ENCODE measurements at regions not wholly inside any gene's neighbourhood (a gene's known extent, or its start where the extent isn't known, plus 50 kb on each side); places are given as distances from the start of the nearest gene placed in this dataset.
"Not testable (repeated sequence)": the region's sequence is repeated elsewhere in the genome, so short reads cannot be mapped to it uniquely, and the experiment has no call there.

DNA sequence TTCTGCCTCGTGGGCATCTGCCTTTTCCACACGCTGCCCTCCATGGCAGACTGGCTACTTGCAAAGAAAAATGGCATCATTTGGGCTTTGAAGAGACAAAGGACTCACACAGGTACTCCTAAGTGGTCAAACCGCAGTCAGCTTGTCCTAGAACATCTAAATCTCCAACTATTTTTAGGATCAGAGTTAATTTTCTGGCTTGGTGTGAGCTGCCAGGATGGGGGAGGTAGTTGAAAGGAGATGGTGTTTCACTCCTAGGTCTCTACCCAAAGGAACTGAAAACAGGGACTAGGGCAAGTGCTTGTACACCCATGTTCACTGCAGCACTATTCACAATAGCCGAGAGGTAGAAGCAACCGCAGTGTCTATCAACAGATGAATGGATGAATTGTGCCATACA is 107.9 kb upstream of the ATL2 start:
- DNase-seq (ENCODE audit: low read depth in 3 of 3, low spot score in 2 of 3): no peak

GRCh38 chr2:38483776-38484501 is 106.9 kb upstream of the ATL2 start:
- no peak for DNase-seq (ENCODE audit: low read depth in 3 of 3, low spot score in 2 of 3)

- not testable (repeated sequence) for DNase-seq (ENCODE audit: low read depth in 3 of 3, low spot score in 2 of 3)
Observed at GRCh38 chr2:38482710-38483109, 105.6 kb upstream of the ATL2 start.

GRCh38 chr2:38480617-38481016 is 103.5 kb upstream of the ATL2 start:
- DNase-seq (ENCODE audit: low read depth in 3 of 3, low spot score in 2 of 3): no peak

GRCh38 chr2:38477006-38477405 is 99.9 kb upstream of the ATL2 start:
- no peak for DNase-seq (ENCODE audit: low read depth in 3 of 3, low spot score in 2 of 3)

- no peak for DNase-seq (ENCODE audit: low read depth in 3 of 3, low spot score in 2 of 3)
Observed at GRCh38 chr2:38475567-38475881, 98.5 kb upstream of the ATL2 start.

GRCh38 chr2:38474715-38475566 is 97.9 kb upstream of the ATL2 start:
- DNase-seq (ENCODE audit: low read depth in 3 of 3, low spot score in 2 of 3): no peak

GRCh38 chr2:38474021-38474456 is 97.0 kb upstream of the ATL2 start:
- no peak for DNase-seq (ENCODE audit: low read depth in 3 of 3, low spot score in 2 of 3)

DNA sequence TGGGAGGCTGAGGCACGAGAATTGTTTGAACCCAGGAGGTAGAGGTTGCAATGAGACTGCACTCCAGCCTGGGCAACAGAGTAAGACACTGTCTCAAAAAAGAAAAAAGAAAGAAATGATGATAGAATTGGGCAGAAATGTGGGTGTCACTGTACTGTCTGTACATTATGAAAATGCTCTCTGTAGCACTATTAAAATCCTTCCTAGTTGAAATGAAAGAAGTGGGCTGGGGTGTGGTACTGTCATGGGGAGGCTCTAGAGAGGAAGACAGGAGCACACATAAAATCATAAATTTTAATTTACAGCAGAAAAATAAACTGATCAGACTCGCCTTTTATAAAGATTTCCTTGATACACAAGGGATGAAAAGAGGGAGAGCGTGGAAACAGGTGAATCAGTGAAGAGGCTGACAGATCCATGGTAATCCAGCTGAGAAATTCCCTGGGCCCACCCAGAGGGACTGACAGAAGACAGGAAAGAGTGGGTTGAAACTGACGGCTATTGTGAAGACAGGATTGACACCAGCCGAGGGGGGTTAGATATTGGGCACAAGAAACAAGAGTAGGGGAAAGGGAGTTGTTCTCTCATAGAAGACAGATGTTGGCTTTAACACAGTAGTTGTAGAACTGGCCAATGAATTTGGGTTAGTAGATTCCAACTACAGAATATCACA is 96.4 kb upstream of the ATL2 start:
- DNase-seq (ENCODE audit: low read depth in 3 of 3, low spot score in 2 of 3): no peak

- DNase-seq (ENCODE audit: low read depth in 3 of 3, low spot score in 2 of 3): no peak
Observed at GRCh38 chr2:38470115-38470514, 93.0 kb upstream of the ATL2 start.

GRCh38 chr2:38467768-38468455 is 90.8 kb upstream of the ATL2 start:
- DNase-seq (ENCODE audit: low read depth in 3 of 3, low spot score in 2 of 3): no peak

DNA sequence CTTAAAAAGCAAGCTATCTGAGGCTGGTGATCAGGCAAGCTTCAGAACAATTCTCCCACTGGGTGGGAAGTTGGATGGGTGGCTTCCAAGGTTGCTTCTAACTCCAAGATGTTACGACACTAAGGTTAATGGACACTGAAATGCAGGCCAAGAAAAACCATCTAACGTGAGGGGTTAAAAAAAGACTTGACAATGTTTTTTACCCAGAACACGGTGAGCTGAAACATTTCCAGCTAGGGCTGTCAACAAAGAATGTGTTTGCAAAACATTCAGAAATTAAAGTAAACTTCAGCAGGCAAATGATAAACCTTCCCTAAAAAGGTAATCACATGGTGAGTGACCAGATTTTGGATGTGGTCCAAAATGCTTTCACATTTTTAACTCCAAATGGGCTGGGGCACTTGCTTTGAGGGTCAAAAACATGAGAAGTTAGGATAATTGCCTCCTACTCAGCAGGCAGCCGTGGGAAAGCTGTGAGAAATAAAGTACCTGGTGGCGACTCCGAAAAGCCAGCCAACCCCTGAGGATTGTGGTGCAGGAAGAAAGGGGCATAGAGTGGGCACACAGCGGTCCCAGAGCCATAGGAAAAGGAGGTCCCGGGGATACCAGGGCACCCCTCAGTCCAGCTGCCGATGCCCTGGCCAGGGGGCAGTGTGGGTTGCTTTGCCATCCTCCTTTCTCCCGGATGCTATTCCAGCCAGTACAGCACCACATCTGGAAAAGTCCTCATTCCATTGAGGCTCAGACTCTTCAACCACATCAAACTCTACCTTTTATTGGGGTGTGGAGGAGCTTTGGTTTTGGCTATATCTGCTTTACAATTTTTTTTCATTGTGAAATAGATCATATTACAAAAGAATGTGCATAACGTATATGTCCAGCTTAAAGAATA is 90.0 kb upstream of the ATL2 start:
- DNase-seq (ENCODE audit: low read depth in 3 of 3, low spot score in 2 of 3): peak in 2 of 3 donors; percentile 7 to 8

DNA sequence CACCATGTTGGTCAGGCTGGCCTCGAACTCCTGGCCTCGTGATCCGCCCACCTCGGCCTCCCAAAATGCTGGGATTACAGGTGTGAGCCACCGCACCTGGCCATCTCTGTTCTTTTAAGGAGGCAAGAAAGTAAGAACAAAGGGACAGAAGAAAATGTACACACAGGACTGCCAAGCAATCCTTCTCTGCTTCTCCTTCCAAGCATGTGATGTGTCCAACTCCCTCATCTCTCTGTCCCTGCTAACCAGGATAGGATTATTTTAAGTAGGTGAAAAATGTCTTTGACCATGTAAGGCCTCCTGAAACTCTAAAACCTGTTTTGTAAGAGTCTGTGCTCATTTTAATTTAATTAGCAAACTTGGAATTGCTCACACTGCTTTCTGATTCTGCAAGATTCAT is 89.3 kb upstream of the ATL2 start:
- DNase-seq (ENCODE audit: low read depth in 3 of 3, low spot score in 2 of 3): no peak

GRCh38 chr2:38465789-38466127 is 88.7 kb upstream of the ATL2 start:
- DNase-seq (ENCODE audit: low read depth in 3 of 3, low spot score in 2 of 3): no peak

DNA sequence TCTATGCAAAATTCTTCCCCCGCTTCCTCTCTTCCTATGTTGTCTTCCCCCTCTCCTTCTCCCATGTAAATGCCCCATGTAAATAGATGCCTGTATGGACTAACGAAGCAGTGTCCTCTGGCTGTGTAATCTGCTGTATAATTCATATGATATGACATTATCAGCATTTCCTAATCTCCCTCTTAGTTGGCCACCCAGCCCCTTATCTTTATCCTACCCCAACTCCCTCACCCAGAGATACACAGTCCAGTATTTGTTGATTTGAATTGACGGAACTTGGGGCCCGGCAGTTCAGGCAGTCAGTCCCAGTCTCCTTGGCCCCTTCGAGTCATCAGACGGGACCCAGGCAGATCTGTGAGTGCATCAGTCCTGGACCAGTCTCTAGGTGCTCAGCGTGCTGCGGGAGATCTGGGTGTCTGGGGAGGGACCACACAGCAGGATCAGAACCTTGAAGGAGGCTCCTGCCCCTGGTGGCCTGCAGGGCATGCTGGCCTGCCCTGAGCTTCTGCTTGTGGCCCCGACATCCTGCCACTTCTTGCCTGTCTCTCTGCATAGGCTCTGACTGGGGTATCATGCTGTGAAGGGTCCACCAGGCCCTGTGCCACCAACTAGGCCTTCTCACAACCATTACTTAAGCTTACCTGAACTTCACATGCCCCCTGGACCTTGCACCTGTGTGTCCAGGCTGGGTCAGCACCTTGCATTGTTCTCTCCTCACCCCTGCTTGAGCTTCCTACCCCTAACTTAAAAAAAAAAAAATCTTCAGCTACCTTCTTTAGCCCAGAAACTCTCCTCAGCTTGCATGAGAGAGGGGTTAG is 88.1 kb upstream of the ATL2 start:
- DNase-seq (ENCODE audit: low read depth in 3 of 3, low spot score in 2 of 3): no peak

GRCh38 chr2:38463752-38464151 is 86.7 kb upstream of the ATL2 start:
- DNase-seq (ENCODE audit: low read depth in 3 of 3, low spot score in 2 of 3): no peak

GRCh38 chr2:38462121-38462661 is 85.1 kb upstream of the ATL2 start:
- no peak for DNase-seq (ENCODE audit: low read depth in 3 of 3, low spot score in 2 of 3)

GRCh38 chr2:38461470-38461869 is 84.4 kb upstream of the ATL2 start:
- no peak for DNase-seq (ENCODE audit: low read depth in 3 of 3, low spot score in 2 of 3)

GRCh38 chr2:38460313-38460712 is 83.2 kb upstream of the ATL2 start:
- DNase-seq (ENCODE audit: low read depth in 3 of 3, low spot score in 2 of 3): no peak

All from right renal cortex interstitium (tissue), 3 donors.